ENCODE measurements at regions not wholly inside any gene's neighbourhood (a gene's known extent, or its start where the extent isn't known, plus 50 kb on each side); places are given as distances from the start of the nearest gene placed in this dataset.
"Not testable (repeated sequence)": the region's sequence is repeated elsewhere in the genome, so short reads cannot be mapped to it uniquely, and the experiment has no call there.

DNA sequence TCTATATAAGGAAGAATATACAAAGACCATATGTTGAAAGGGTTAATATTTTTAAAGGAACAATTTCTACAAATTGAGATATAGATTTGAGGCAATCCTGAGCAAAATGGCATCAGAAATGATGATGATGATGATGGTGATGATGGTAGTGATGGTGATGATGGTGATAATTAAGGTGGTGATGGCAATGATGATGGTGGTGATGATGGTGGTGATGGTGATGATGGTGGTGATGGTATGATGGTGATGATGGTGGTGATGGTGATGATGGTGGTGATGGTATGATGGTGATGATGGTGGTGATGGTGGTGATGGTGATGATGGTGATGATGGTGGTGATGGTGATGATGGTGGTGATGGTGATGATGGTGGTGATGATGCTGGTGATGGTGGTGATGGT, 150.1 kb upstream of the IRX1 start:
- TF ChIP-seq, protein P1, sequence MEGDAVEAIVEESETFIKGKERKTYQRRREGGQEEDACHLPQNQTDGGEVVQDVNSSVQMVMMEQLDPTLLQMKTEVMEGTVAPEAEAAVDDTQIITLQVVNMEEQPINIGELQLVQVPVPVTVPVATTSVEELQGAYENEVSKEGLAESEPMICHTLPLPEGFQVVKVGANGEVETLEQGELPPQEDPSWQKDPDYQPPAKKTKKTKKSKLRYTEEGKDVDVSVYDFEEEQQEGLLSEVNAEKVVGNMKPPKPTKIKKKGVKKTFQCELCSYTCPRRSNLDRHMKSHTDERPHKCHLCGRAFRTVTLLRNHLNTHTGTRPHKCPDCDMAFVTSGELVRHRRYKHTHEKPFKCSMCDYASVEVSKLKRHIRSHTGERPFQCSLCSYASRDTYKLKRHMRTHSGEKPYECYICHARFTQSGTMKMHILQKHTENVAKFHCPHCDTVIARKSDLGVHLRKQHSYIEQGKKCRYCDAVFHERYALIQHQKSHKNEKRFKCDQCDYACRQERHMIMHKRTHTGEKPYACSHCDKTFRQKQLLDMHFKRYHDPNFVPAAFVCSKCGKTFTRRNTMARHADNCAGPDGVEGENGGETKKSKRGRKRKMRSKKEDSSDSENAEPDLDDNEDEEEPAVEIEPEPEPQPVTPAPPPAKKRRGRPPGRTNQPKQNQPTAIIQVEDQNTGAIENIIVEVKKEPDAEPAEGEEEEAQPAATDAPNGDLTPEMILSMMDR (IDR thresholded peaks at IDR 0.05 in 2 of 3, conservative IDR thresholded peaks at IDR 0.05 in 1 of 3; ENCODE audit: borderline replicate concordance in 1 of 3, insufficient read depth in 1 of 3, low read depth in 2 of 3, low read length in 2 of 3) = not testable (repeated sequence)
- TF ChIP-seq EGR1 (IDR thresholded peaks at IDR 0.05; ENCODE audit: low read depth); POLR2AphosphoS5 (IDR thresholded peaks at IDR 0.05; ENCODE audit: low read depth, low read length); SIN3A (IDR thresholded peaks at IDR 0.05; ENCODE audit: low read depth); POLR2A (IDR thresholded peaks at IDR 0.05; ENCODE audit: borderline replicate concordance, extremely low read depth, insufficient read depth, insufficient read length); ZFX (IDR thresholded peaks at IDR 0.05); YY1 (IDR thresholded peaks at IDR 0.05; ENCODE audit: extremely low read depth, insufficient replicate concordance, low read depth, low read length); SP1 (IDR thresholded peaks at IDR 0.05; ENCODE audit: low read depth): not testable (repeated sequence)
- TF ChIP-seq, protein P2, sequence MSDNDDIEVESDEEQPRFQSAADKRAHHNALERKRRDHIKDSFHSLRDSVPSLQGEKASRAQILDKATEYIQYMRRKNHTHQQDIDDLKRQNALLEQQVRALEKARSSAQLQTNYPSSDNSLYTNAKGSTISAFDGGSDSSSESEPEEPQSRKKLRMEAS (IDR thresholded peaks at IDR 0.05) = not testable (repeated sequence)
- TF ChIP-seq, protein P3, sequence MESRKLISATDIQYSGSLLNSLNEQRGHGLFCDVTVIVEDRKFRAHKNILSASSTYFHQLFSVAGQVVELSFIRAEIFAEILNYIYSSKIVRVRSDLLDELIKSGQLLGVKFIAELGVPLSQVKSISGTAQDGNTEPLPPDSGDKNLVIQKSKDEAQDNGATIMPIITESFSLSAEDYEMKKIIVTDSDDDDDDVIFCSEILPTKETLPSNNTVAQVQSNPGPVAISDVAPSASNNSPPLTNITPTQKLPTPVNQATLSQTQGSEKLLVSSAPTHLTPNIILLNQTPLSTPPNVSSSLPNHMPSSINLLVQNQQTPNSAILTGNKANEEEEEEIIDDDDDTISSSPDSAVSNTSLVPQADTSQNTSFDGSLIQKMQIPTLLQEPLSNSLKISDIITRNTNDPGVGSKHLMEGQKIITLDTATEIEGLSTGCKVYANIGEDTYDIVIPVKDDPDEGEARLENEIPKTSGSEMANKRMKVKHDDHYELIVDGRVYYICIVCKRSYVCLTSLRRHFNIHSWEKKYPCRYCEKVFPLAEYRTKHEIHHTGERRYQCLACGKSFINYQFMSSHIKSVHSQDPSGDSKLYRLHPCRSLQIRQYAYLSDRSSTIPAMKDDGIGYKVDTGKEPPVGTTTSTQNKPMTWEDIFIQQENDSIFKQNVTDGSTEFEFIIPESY (IDR thresholded peaks at IDR 0.05; ENCODE audit: extremely low read depth, insufficient replicate concordance, low read length) = not testable (repeated sequence)
- TF ChIP-seq, protein P4, sequence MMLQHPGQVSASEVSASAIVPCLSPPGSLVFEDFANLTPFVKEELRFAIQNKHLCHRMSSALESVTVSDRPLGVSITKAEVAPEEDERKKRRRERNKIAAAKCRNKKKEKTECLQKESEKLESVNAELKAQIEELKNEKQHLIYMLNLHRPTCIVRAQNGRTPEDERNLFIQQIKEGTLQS (IDR thresholded peaks at IDR 0.05) = not testable (repeated sequence)
- TF ChIP-seq, protein P5, sequence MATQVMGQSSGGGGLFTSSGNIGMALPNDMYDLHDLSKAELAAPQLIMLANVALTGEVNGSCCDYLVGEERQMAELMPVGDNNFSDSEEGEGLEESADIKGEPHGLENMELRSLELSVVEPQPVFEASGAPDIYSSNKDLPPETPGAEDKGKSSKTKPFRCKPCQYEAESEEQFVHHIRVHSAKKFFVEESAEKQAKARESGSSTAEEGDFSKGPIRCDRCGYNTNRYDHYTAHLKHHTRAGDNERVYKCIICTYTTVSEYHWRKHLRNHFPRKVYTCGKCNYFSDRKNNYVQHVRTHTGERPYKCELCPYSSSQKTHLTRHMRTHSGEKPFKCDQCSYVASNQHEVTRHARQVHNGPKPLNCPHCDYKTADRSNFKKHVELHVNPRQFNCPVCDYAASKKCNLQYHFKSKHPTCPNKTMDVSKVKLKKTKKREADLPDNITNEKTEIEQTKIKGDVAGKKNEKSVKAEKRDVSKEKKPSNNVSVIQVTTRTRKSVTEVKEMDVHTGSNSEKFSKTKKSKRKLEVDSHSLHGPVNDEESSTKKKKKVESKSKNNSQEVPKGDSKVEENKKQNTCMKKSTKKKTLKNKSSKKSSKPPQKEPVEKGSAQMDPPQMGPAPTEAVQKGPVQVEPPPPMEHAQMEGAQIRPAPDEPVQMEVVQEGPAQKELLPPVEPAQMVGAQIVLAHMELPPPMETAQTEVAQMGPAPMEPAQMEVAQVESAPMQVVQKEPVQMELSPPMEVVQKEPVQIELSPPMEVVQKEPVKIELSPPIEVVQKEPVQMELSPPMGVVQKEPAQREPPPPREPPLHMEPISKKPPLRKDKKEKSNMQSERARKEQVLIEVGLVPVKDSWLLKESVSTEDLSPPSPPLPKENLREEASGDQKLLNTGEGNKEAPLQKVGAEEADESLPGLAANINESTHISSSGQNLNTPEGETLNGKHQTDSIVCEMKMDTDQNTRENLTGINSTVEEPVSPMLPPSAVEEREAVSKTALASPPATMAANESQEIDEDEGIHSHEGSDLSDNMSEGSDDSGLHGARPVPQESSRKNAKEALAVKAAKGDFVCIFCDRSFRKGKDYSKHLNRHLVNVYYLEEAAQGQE (IDR thresholded peaks at IDR 0.05; ENCODE audit: low read depth) = not testable (repeated sequence)
